GM21717 (cell line): ENCODE measurements at regions not wholly inside any gene's neighbourhood (a gene's known extent, or its start where the extent isn't known, plus 50 kb on each side); places are given as distances from the start of the nearest gene placed in this dataset.

Experiments
- ATAC-seq: cut with Tn5 transposase; IDR thresholded peaks from one replicate; pipeline ENCODE4 v1.9.1; 2021; ENCODE audit warnings: mild to moderate bottlenecking, moderate library complexity; ENCODE audit not compliant: unreplicated experiment

- ATAC-seq = no peak
Observed at GRCh38 chr6:14738497-14738896, 507.4 kb upstream of the JARID2 start.

GRCh38 chr6:14738933-14739332 lies 506.9 kb upstream of the JARID2 start:
- no peak for ATAC-seq

GRCh38 chr6:14739827-14740226 lies 506.0 kb upstream of the JARID2 start:
- no peak for ATAC-seq

DNA sequence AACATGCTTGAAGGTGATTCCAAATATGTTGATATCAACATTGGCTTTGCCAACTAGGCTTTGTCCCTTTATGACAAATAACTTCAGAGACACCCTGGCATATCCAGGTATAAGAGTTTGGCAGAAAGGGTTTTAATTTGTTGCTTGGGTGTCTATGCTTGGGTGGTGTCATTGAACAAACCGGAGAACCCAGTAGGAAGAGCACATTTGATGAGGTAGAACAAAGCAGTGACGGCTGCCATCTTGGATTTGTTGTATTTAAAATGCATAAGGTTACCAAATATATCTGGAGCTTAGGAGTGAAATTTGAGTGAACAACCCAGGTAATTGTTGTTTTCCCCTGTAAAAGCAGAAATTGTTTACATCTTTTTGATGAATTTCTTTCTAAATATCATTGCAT lies 503.7 kb upstream of the JARID2 start:
- no peak for ATAC-seq

GRCh38 chr6:14742680-14743079 lies 503.2 kb upstream of the JARID2 start:
- no peak for ATAC-seq

DNA sequence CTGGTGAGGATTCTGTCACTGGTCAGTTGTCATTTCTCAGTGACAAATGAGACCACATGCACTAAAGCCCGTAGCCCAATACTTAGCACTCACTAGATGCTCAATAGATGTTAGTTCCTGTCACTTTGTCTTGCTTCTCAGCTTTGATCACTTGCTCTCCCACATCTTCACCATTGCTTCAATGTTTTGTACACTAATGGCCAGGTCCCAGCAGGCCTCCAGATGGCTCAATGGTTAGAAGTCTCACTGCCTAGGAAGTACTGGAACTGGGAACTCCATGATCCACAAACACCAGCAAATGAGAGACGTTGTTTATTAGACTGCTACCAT lies 502.8 kb upstream of the JARID2 start:
- no peak for ATAC-seq

- no peak for ATAC-seq
Observed at GRCh38 chr6:14743474-14744211, 502.2 kb upstream of the JARID2 start.

GRCh38 chr6:14744212-14744556 lies 501.7 kb upstream of the JARID2 start:
- no peak for ATAC-seq

- ATAC-seq = no peak
Observed at GRCh38 chr6:14746139-14746837, 499.6 kb upstream of the JARID2 start.

GRCh38 chr6:14747881-14748520 lies 497.9 kb upstream of the JARID2 start:
- ATAC-seq = no peak

DNA sequence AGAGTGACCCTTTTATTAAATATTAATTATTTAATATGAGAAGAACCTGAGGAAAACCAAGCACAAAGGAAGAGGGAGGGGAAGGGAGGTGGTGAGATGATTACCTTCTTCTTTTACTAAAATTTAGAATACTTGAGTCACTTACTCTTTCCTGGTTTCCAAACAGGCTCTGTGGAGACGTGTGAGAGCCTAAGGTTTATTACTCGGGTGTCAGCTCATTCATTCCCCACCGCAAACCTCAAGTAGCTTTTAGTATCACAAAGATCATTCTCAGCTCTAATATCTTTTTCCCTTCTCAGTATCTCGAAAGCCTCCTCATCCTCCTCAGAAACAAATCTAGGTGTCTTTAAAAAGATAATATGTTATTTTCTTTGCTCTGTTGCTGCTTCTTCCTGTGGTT lies 497.2 kb upstream of the JARID2 start:
- ATAC-seq = no peak

DNA sequence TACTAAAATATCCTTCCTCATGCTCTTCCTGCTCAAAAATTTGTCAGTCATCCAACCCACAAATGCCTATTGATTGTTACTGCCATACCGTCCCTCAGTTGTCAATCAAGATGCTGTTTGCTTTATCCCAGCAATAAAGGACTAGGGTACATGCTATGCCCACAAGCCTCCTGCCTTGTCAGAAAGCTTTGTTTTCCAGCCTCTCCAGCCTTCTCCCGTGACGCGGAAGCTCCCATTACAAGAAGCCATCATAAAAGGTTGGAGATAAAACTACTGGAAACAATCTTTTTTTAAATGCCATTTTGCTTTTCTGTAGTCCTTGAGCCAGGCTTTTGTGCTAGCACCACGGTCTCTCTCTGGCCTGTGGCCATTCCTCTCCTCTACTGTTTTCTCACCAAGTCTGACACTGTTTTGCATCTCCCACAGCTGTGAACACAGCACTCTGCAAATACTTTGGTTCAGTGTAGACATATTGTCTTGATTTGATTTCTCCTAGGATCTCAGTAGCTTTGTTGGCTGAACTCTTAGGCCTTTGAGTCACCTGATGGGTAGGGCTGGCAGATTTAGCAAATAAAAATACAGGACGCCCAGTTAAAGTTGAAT lies 495.7 kb upstream of the JARID2 start:
- ATAC-seq = no peak

GRCh38 chr6:14751645-14752175 lies 494.2 kb upstream of the JARID2 start:
- ATAC-seq = no peak

DNA sequence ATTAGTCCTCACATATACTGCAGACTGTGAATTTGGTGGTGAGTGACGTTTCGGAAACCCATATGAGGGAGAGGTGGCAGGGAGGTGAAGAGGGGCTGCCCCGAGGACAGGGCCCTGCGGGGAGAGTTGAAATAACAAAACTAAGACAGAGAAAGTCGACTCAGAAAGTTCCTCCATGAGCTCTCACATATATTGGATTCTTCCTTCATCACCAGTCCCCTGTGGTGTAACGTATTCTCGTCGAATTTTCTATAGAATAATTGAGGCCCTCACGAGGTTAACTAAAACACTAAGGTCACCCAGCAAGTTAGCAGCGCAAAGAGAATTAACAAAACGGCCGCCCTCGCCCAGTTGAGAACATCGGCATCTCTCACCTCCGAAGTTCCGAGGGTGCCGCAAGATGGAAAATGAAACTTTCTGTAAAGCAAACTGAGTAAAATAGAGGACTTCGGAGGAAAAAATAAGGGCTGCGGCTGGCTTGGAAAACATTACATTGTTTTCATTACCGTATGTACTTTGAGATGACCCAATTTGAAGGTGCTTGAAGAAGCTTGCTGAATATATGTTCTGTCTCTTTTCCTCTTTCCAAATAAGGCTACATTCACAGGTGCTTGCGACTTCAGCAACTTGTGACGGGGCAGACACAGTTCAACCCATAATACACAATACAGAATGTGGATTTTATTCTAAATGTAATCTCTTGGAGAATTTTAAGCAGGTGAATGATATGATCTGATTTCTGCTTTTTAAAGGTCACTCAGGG lies 490.9 kb upstream of the JARID2 start:
- ATAC-seq = no peak

DNA sequence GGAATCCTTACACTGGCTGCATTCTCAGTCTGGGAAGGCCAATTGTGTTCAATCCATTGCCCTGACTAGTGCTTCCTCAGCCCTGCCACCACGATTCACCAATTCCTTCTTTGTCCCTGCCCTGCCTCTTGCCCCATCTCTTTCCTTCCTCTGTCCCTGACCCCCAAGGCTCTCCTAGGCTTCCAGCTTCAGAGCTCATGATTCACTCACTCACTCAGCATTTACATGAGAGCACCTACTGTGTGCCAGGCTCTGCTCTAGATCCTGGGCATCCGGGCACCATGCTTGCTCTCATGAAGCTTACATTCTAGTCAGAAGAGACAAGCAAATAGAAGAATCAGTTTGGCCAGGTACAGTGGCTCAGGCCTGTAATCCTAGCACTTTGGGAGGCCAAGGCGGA lies 489.5 kb upstream of the JARID2 start:
- ATAC-seq = no peak

DNA sequence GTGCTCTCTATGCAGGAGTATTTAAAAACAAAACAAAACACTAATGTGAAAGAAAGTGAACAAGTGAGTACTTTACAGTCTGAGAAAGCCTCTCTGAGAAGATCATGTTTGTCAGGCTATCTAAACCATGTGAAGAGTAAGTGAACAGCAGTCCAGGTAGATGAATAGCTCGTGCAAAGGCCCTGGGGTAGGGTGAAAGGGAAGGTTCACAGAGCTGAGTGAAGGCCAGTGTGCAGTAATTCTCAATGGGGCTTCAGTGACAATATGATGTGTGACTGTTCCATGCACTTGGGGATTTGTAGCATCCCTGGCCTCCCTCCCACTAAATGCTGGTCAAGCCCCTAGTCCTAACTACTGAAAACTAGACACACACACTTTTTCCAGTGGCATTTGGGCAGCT lies 488.9 kb upstream of the JARID2 start:
- no peak for ATAC-seq

DNA sequence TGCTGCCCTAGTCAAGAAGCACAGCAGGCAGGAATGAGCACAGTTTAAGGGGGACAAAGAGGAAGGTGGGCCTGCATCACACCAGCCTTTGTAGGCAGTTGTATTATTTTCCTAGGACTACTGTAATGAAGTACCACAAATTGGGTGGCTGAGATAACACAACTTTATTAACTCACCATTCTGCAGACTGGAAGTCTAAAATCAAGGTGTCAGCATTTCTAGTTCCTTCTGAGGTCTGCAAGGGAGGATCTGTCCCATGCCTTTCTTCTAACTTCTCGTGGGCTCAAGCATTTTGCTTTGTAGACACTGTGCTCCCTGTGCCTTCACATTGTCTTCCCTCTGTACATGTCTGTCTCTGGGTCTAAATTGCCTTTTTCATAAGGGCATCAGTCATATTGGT lies 488.5 kb upstream of the JARID2 start:
- no peak for ATAC-seq

- ATAC-seq = no peak
Observed at GRCh38 chr6:14758421-14759081, 487.3 kb upstream of the JARID2 start.

- no peak for ATAC-seq
Observed at GRCh38 chr6:14759976-14760672, 485.7 kb upstream of the JARID2 start.

DNA sequence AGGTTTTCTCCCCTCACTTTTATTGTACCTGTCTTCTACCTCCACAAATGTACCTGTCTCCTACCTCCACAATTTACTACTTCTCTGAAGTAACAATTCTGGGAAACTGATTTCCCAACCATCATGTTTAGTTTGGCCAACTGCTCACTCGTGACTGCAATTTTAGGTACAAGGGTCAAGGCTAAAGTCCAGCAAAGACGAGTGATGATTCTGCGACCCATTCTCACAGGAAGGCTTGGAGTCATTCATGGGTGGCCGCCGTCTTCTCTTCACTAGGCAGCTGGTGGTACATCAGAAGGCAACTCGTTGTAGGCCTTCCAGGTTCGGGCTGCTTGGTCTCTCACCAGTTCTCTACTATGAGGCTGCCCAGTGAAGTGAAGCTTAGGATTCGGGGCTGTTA lies 483.8 kb upstream of the JARID2 start:
- ATAC-seq = no peak
